Esophagus muscularis mucosa (tissue), 4 donors: ENCODE measurements at regions not wholly inside any gene's neighbourhood (a gene's known extent, or its start where the extent isn't known, plus 50 kb on each side); places are given as distances from the start of the nearest gene placed in this dataset.

Source experiments
- DNase-seq: peaks from one replicate; pipeline ENCODE4 v3.0.0-alpha.2; 2017; ENCODE audit errors: extremely low spot score
- H3K27ac ChIP-seq, 4 donors: fragments of 200-600 bp; sonication (generic); replicated peaks in 1 of 4; 1 replicate in 3 of 4; 2 replicates in 1 of 4; pipeline ENCODE4 v1.5.1; 2016 to 2019; ENCODE audit warnings: mild to moderate bottlenecking in 1 of 4
- H3K27me3 ChIP-seq, 4 donors: fragments of 200-600 bp; sonication (generic); one replicate each; pipeline versions ENCODE4 v1.5.1 to v1.6.0; 2016 to 2019
- H3K36me3 ChIP-seq, 4 donors: fragments of 200-600 bp; sonication (generic); one replicate each; pipeline ENCODE4 v1.5.1; 2016 to 2019
- H3K4me1 ChIP-seq, 4 donors: fragments of 200-600 bp; sonication (generic); one replicate each; pipeline ENCODE4 v1.5.1; 2016 to 2019
- H3K4me3 ChIP-seq, 4 donors: fragments of 200-600 bp; sonication (generic); 1 replicate in 2 of 4; 2 replicates in 2 of 4; pipeline ENCODE4 v1.5.1; 2016 to 2019; ENCODE audit warnings: mild to moderate bottlenecking in 4 of 4, moderate library complexity in 1 of 4
- H3K9me3 ChIP-seq, 4 donors: fragments of 200-600 bp; sonication (generic); 1 replicate in 3 of 4; 2 replicates in 1 of 4; pipeline ENCODE4 v1.5.1; 2016 to 2019
- CTCF ChIP-seq, 3 experiments: fragments of 200-600 bp in 2 of 3; fragments of 450-650 bp in 1 of 3; sonication (generic) in 2 of 3; IDR thresholded peaks; one replicate each; pipeline ENCODE4 v1.5.1; 2017 to 2019; ENCODE audit warnings: antibody characterized with exemption in 3 of 3, mild to moderate bottlenecking in 2 of 3, moderate library complexity in 1 of 3
- EP300 ChIP-seq: sonication (generic); formaldehyde crosslinking; IDR thresholded peaks from one replicate; pipeline ENCODE4 v1.6.1; 2017; ENCODE audit warnings: antibody characterized with exemption
- POLR2A ChIP-seq: fragments of 450-650 bp; IDR thresholded peaks from one replicate; pipeline ENCODE4 v1.6.1; 2017; ENCODE audit warnings: antibody characterized with exemption, moderate library complexity, mild to moderate bottlenecking, low read depth
- POLR2AphosphoS5 ChIP-seq, 2 donors: sonication (generic); formaldehyde crosslinking; IDR thresholded peaks; one replicate each; pipeline ENCODE4 v1.6.1; 2017; ENCODE audit warnings: antibody characterized with exemption in 2 of 2
- WGBS: methylation state at CpG from one replicate; pipeline ENCODE4 v1.1.5; 2018; 5-methylcytosine and 5-hydroxymethylcytosine counted together
- intact Hi-C: fragments of 100-400 bp; cut with DNase I; formaldehyde crosslinking; loops from one replicate; pipeline ENCODE4 v1.15.1; 2023

GRCh38 chr14:66196670-66197069 is 289.5 kb upstream of the CCDC196 start:
- WGBS, result 91% methylated on average over 1 of the region's 1 CpG
- intact Hi-C loops, result no loop called here

GRCh38 chr14:66197276-66197675 is 288.9 kb upstream of the CCDC196 start:
- no peak for TF ChIP-seq POLR2AphosphoS5 (IDR thresholded peaks at IDR 0.05)
- no peak for TF ChIP-seq POLR2A
- TF ChIP-seq CTCF (IDR thresholded peaks at IDR 0.05), result no peak
- TF ChIP-seq EP300, result no peak
- no peaks in the 10 kb centered on the region for H3K27me3 ChIP-seq
- H3K4me3 ChIP-seq, result no peak overlapping the region
- H3K9me3 ChIP-seq, result no peaks in the 10 kb centered on the region
- H3K27ac ChIP-seq, result no peak overlapping the region
- H3K4me1 ChIP-seq, result no peaks in the 10 kb centered on the region
- no peaks in the 10 kb centered on the region for H3K36me3 ChIP-seq
- intact Hi-C loops, result no loop called here
- no peak for DNase-seq

More at GRCh38 chr14:66196670-66197069, 289.5 kb upstream of the CCDC196 start:
- H3K27ac ChIP-seq, result no peak overlapping the region
- H3K4me1 ChIP-seq, result no peaks in the 10 kb centered on the region
- no peaks in the 10 kb centered on the region for H3K27me3 ChIP-seq
- no peaks in the 10 kb centered on the region for H3K9me3 ChIP-seq
- no peaks in the 10 kb centered on the region for H3K36me3 ChIP-seq
- peak; percentile 55 for DNase-seq
- TF ChIP-seq POLR2AphosphoS5 (IDR thresholded peaks at IDR 0.05), result no peak
- no peak for TF ChIP-seq CTCF (IDR thresholded peaks at IDR 0.05)
- no peak for TF ChIP-seq EP300
- TF ChIP-seq POLR2A, result no peak
- no peak overlapping the region for H3K4me3 ChIP-seq

GRCh38 chr14:66206554-66206953 is 279.6 kb upstream of the CCDC196 start:
- H3K4me1 ChIP-seq, result no peaks in the 10 kb centered on the region
- no peak for TF ChIP-seq POLR2A
- TF ChIP-seq EP300, result no peak
- no peak for TF ChIP-seq CTCF (IDR thresholded peaks at IDR 0.05)
- TF ChIP-seq POLR2AphosphoS5 (IDR thresholded peaks at IDR 0.05), result no peak
- intact Hi-C loops, result no loop called here
- DNase-seq, result peak; percentile 45
- no peak overlapping the region for H3K27ac ChIP-seq
- H3K4me3 ChIP-seq, result no peak overlapping the region
- H3K36me3 ChIP-seq, result no peaks in the 10 kb centered on the region
- peaks cover 0 to 13% (median 6%) of the 10 kb centered on the region in 4 donors for H3K9me3 ChIP-seq
- no peaks in the 10 kb centered on the region for H3K27me3 ChIP-seq
- 89% methylated on average over 2 of the region's 2 CpGs for WGBS

- Histone ChIP-seq H3K27ac (no peak overlapping the region), H3K4me3 (no peak overlapping the region), H3K36me3 (no peaks in the 10 kb centered on the region), H3K9me3 (no peaks in the 10 kb centered on the region), H3K4me1 (no peaks in the 10 kb centered on the region), H3K27me3 (no peaks in the 10 kb centered on the region)
- WGBS, result 69% methylated on average over 1 of the region's 1 CpG
- intact Hi-C loops, result no loop called here
- TF ChIP-seq CTCF (IDR thresholded peaks at IDR 0.05), result no peak
- no peak for TF ChIP-seq POLR2A
- TF ChIP-seq POLR2AphosphoS5 (IDR thresholded peaks at IDR 0.05), result no peak
- TF ChIP-seq EP300, result no peak
- no peak for DNase-seq
Measured at GRCh38 chr14:66216763-66217162, 269.4 kb upstream of the CCDC196 start.

- H3K27ac ChIP-seq, result no peak overlapping the region
- H3K9me3 ChIP-seq, result no peaks in the 10 kb centered on the region
- WGBS, result 91% methylated on average over 3 of the region's 3 CpGs
- H3K27me3 ChIP-seq, result no peaks in the 10 kb centered on the region
- intact Hi-C loops, result no loop called here
- no peaks in the 10 kb centered on the region for H3K36me3 ChIP-seq
- TF ChIP-seq CTCF (IDR thresholded peaks at IDR 0.05) (no peak), POLR2A (no peak), POLR2AphosphoS5 (IDR thresholded peaks at IDR 0.05) (no peak), EP300 (no peak)
- no peak for DNase-seq
- no peak overlapping the region for H3K4me3 ChIP-seq
- no peaks in the 10 kb centered on the region for H3K4me1 ChIP-seq
Measured at GRCh38 chr14:66219886-66220285, 266.3 kb upstream of the CCDC196 start.
